Dendritic cell treated with granulocyte-macrophage colony-stimulating factor and Interleukin-4, amounts not matched to agents 40 ng/mL and 50 ng/mL, for 4 days (primary cell): ENCODE measurements at regions not wholly inside any gene's neighbourhood (a gene's known extent, or its start where the extent isn't known, plus 50 kb on each side); places are given as distances from the start of the nearest gene placed in this dataset.

Experiments used
- H3K27ac Mint-ChIP-seq: one replicate; pipeline ENCODE4 v1.8.0; 2022; ENCODE audit warnings: mild to moderate bottlenecking, mixed read lengths
- H3K27me3 Mint-ChIP-seq: one replicate; pipeline ENCODE4 v1.8.0; 2022; ENCODE audit warnings: mild to moderate bottlenecking, mixed read lengths
- H3K36me3 Mint-ChIP-seq: one replicate; pipeline ENCODE4 v1.8.0; 2022; ENCODE audit warnings: low read depth, mixed read lengths
- H3K4me1 Mint-ChIP-seq: one replicate; pipeline ENCODE4 v1.8.0; 2022; ENCODE audit warnings: low read depth, mixed read lengths
- H3K4me3 Mint-ChIP-seq: one replicate; pipeline ENCODE4 v1.8.0; 2022; ENCODE audit warnings: mild to moderate bottlenecking, moderate library complexity, mixed read lengths
- H3K9me3 Mint-ChIP-seq: one replicate; pipeline ENCODE4 v1.8.0; 2022; ENCODE audit warnings: mixed read lengths
- intact Hi-C: fragments of 100-400 bp; cut with micrococcal nuclease; formaldehyde crosslinking; loops from one replicate; pipeline ENCODE4 v1.15.0; 2022

DNA sequence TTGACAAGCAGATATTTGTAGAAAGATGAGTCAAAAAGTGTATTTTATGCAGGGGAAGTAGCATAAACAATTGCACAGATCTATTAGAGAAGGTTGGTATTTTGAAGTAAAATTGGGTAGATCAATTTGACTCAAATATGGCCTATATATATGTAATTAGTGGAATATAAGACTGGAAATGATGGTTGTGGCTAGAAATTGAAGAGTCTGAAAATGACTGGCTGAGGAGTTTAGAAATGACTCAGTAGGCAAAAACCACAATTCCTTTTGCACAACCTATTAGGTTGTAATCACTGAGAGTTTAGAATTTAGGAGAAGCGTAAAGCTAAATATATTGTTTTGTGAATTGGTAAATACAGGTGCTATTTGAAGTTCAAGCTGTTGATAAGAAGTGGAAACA lies 622.6 kb upstream of the PCDH20 start:
- H3K4me3 Mint-ChIP-seq = no peak overlapping the region
- no peaks in the 10 kb centered on the region for H3K4me1 Mint-ChIP-seq
- no peaks in the 10 kb centered on the region for H3K36me3 Mint-ChIP-seq
- peaks cover 9% of the 10 kb centered on the region for H3K9me3 Mint-ChIP-seq
- H3K27ac Mint-ChIP-seq = no peak overlapping the region
- intact Hi-C loops = no loop called here
- H3K27me3 Mint-ChIP-seq = no peaks in the 10 kb centered on the region

DNA sequence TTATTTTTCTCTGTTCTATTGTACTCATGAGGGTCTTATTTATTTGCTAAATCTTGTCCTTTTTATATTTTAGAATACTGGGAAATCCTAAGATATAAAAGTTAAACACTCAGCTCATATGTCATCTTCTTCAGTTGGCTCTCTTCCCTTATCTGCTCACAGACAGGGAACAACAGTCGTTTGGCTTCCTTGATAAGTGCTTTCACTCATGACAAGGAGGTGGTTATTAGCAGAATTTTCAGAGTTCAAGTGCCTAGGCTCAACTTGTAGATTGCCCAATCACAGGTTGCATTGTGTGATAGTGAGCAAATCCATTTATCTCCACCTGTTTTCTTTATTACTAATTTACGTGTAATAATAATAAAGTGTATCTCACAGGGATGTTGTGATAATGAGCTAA lies 620.3 kb upstream of the PCDH20 start:
- H3K4me3 Mint-ChIP-seq = no peak overlapping the region
- intact Hi-C loops = no loop called here
- H3K4me1 Mint-ChIP-seq = no peaks in the 10 kb centered on the region
- H3K9me3 Mint-ChIP-seq = peaks cover 9% of the 10 kb centered on the region
- no peak overlapping the region for H3K27ac Mint-ChIP-seq
- H3K36me3 Mint-ChIP-seq = no peaks in the 10 kb centered on the region
- no peaks in the 10 kb centered on the region for H3K27me3 Mint-ChIP-seq

DNA sequence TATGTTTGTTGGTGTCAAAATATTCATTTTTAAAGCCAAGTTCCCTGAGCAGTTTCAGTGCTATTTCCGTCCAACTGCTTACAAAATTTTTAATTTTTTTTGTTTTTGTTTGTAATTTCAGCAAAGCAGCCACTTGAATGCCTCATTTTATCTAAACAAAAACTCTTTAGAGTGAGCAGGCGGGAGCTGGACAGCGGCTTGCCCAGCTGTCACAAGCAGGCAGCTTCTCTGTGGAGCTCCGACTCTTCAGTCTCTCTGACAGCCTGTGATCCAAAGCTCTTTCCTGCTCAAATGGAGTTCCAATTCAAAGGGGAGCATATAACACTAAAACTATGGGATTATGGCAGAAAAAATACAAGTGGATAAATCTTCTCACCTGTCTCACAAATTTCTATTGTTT lies 618.3 kb upstream of the PCDH20 start:
- Mint-ChIP-seq H3K9me3 (peaks cover 3% of the 10 kb centered on the region), H3K36me3 (no peaks in the 10 kb centered on the region), H3K4me3 (no peak overlapping the region), H3K27me3 (no peaks in the 10 kb centered on the region), H3K4me1 (no peaks in the 10 kb centered on the region), H3K27ac (no peak overlapping the region)
- intact Hi-C loops = no loop called here

DNA sequence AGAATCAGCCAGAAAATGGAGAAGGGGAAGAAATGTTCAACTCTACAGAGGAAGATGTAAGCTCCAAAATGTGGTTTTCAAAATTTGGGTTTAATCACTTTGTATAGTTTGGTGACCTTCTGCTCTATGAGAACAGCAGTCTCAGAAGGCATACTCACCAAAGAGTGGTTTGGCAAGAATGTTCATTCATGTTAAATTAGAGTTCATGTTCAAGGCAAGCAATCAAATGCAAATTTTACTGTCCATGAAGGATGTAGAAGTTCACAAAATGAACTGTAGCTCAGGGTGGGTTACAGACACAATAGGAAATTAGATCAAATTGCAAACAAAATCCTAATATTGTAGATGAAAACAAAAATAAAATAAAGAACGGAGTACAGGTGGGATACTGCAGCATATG lies 606.7 kb upstream of the PCDH20 start:
- Mint-ChIP-seq H3K36me3 (no peaks in the 10 kb centered on the region), H3K27me3 (no peaks in the 10 kb centered on the region), H3K27ac (no peak overlapping the region), H3K4me3 (no peak overlapping the region), H3K4me1 (no peaks in the 10 kb centered on the region), H3K9me3 (no peaks in the 10 kb centered on the region)
- intact Hi-C loops = no loop called here

DNA sequence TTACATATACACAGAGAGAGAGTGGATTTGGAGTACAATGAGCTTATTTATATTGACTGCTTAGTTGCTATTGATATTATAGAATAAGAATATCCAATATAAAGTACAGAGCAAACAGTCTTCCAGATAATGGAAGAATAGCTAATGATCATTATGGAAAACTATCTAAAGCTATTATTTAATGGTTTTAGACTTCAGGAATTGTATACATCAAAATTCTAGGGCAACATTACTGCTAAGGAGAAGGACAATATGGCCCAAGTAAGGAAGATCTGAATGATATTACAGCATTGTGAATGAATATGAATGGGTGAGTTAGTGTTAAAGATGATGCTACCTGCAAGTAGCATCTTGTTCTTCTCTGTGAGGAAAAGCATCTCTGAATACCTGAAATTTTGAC lies 604.2 kb upstream of the PCDH20 start:
- no peak overlapping the region for H3K4me3 Mint-ChIP-seq
- no peaks in the 10 kb centered on the region for H3K9me3 Mint-ChIP-seq
- no peaks in the 10 kb centered on the region for H3K27me3 Mint-ChIP-seq
- H3K27ac Mint-ChIP-seq = no peak overlapping the region
- intact Hi-C loops = no loop called here
- no peaks in the 10 kb centered on the region for H3K36me3 Mint-ChIP-seq
- no peaks in the 10 kb centered on the region for H3K4me1 Mint-ChIP-seq

DNA sequence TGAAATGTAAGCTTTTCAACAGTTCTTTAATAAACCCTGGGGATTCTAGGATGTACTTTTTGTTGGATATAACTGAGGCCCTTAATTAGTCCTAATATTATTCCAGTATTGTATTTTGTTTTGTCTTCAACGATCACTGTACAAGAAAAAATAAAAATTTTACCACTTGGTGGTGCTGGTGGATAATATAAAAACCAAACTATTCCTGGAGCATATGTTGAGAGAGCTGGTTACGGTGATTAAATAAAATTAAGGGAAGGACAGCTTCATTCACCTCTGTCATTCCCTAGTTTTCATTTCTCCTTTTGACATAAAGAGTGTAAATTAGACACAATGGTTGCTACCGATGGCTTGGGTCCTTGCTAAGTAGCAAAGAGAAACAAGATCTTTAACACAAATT lies 598.6 kb upstream of the PCDH20 start:
- intact Hi-C loops = no loop called here
- Mint-ChIP-seq H3K4me1 (no peaks in the 10 kb centered on the region), H3K9me3 (no peaks in the 10 kb centered on the region), H3K36me3 (no peaks in the 10 kb centered on the region), H3K4me3 (no peak overlapping the region), H3K27me3 (no peaks in the 10 kb centered on the region), H3K27ac (no peak overlapping the region)

DNA sequence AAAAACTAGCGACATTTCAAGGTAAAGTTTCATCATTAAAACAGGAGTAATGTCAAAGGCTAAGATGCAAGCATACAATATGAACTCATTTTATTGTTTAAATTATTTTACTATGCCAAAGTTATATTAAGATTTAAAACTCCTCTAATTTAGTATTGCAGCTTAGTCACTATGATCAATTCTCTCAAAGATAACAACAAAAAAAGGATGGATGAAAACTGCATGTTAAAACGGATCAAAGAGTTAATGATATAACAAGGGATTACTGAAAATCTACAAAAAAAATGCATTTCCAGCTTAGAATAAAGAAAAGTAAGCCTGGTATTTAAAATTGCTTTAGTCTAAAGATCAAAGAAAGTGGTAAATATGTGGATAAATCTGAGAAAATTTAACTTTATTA lies 587.8 kb upstream of the PCDH20 start:
- H3K36me3 Mint-ChIP-seq = no peaks in the 10 kb centered on the region
- no peaks in the 10 kb centered on the region for H3K27me3 Mint-ChIP-seq
- H3K4me1 Mint-ChIP-seq = no peaks in the 10 kb centered on the region
- no peak overlapping the region for H3K4me3 Mint-ChIP-seq
- intact Hi-C loops = no loop called here
- no peak overlapping the region for H3K27ac Mint-ChIP-seq
- H3K9me3 Mint-ChIP-seq = peaks cover 9% of the 10 kb centered on the region

DNA sequence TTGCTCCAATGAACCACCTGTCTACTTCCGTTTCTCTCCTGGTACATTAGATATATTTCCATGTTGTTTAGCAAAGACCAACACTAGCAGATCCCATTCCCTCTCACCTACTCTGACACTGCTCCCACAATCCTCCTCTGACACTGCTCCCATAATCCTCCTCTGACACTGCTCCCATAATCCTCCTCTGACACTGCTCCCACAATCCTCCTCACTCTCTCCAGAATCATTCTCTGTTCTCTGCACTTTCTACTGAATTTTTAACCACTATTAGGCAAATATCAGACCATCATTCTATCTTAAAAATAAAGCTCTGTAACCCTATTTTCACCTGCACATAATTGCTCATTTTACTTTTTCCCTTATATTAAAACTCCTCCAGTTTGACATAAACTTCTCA lies 578.5 kb upstream of the PCDH20 start:
- no peak overlapping the region for H3K27ac Mint-ChIP-seq
- H3K27me3 Mint-ChIP-seq = no peaks in the 10 kb centered on the region
- peaks cover 9% of the 10 kb centered on the region for H3K9me3 Mint-ChIP-seq
- no peaks in the 10 kb centered on the region for H3K4me1 Mint-ChIP-seq
- H3K36me3 Mint-ChIP-seq = no peaks in the 10 kb centered on the region
- intact Hi-C loops = no loop called here
- H3K4me3 Mint-ChIP-seq = no peak overlapping the region

DNA sequence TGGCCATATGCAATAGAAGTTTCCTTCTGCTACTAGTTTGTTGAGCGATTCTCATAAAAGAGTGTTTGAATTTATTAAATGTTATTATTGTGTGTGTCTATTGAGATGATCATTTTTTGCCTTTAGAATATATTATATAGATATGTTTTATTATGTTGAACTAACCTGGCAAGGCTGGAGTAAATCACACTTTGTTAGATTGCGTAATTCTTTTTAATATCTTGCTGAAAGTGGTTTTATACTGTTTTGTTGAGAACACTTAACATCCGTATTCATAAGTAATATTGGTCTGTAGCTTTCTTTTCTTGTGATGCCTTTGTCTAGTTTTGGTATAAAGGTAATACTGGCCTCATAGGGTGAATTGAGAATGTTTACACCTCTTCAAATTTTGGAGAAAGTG lies 574.3 kb upstream of the PCDH20 start:
- H3K4me3 Mint-ChIP-seq = no peak overlapping the region
- no peaks in the 10 kb centered on the region for H3K9me3 Mint-ChIP-seq
- intact Hi-C loops = no loop called here
- no peaks in the 10 kb centered on the region for H3K27me3 Mint-ChIP-seq
- H3K27ac Mint-ChIP-seq = no peak overlapping the region
- no peaks in the 10 kb centered on the region for H3K36me3 Mint-ChIP-seq
- no peaks in the 10 kb centered on the region for H3K4me1 Mint-ChIP-seq

DNA sequence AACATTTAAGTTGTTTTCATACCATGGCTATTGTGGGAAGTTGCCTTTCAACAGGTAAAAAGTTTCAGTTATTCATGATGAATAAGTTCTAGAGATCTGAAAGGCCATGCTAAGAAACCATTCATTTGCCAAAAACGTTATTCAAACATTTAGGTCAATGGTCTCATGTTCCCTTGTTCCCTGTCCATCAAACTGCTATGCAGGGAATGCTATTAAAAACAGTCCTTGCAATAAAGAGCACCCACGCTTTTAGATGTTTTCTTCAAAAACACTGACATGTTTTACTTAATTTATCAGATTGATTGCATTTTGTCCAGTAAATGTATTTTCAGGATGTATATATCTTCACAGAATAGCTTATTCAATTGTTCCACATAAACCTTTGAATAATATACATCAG lies 573.2 kb upstream of the PCDH20 start:
- no peak overlapping the region for H3K4me3 Mint-ChIP-seq
- no peaks in the 10 kb centered on the region for H3K36me3 Mint-ChIP-seq
- no peaks in the 10 kb centered on the region for H3K4me1 Mint-ChIP-seq
- H3K27me3 Mint-ChIP-seq = no peaks in the 10 kb centered on the region
- intact Hi-C loops = no loop called here
- no peaks in the 10 kb centered on the region for H3K9me3 Mint-ChIP-seq
- H3K27ac Mint-ChIP-seq = no peak overlapping the region

DNA sequence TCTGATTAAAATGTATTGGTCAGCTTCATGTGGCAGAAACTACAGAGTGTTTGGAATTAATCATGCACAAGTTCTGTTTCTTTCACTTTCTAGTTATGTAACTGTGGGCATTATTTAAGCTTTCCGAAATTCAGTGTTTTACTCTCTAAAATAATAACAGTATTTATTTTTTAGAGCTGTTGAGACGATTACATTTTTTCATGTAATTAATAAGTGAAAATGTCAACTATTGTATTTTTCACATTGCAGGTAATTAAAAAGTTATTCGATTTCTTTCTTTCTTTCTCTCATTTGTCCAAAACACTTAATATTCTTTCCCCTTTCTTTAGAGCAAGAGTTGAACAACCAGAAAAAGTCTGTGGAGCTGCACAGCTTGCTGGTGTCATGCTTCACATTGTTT lies 559.4 kb upstream of the PCDH20 start:
- Mint-ChIP-seq H3K27ac (no peak overlapping the region), H3K36me3 (no peaks in the 10 kb centered on the region), H3K4me3 (no peak overlapping the region), H3K27me3 (no peaks in the 10 kb centered on the region), H3K4me1 (no peaks in the 10 kb centered on the region), H3K9me3 (peaks cover 9% of the 10 kb centered on the region)
- intact Hi-C loops = no loop called here

DNA sequence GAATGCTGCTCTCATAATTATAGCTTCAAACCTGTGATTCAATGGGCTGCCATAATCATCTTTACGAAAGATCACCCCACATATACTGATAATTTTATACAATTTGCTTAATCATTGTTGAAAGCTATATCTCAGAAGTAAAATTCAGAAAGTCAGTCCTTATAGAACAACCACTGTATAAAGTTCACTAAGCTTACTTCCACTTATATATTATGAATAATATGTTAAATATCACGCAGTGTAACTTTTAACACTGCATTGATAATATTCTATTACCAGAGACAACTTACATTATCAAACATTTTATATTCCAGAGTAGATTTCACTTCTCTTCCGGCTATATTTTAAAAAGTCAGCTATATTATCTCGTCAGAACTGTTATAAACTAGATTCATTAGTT lies 550.1 kb upstream of the PCDH20 start:
- no peaks in the 10 kb centered on the region for H3K9me3 Mint-ChIP-seq
- no peaks in the 10 kb centered on the region for H3K4me1 Mint-ChIP-seq
- intact Hi-C loops = no loop called here
- H3K27ac Mint-ChIP-seq = no peak overlapping the region
- H3K36me3 Mint-ChIP-seq = no peaks in the 10 kb centered on the region
- no peaks in the 10 kb centered on the region for H3K27me3 Mint-ChIP-seq
- no peak overlapping the region for H3K4me3 Mint-ChIP-seq

DNA sequence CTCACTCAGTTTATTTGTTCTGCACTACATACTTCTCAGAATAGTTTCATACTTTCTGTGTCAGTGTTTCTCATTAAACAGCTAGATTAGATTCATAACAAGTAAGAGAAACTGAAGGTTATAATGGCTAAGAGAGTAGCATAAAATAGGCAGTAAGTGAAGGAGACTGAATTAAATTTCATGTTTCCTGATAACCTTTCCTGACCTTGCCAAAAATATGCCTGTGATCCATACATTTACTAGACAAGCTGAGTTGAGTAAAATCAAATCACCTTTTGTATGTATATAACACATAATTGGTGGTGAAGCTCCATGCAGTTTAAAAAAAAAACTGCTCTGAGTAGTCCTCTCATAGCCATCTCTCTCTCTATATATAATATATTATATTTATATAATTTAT lies 545.3 kb upstream of the PCDH20 start:
- intact Hi-C loops = no loop called here
- Mint-ChIP-seq H3K36me3 (no peaks in the 10 kb centered on the region), H3K4me3 (no peak overlapping the region), H3K27ac (no peak overlapping the region), H3K4me1 (no peaks in the 10 kb centered on the region), H3K9me3 (no peaks in the 10 kb centered on the region), H3K27me3 (no peaks in the 10 kb centered on the region)

DNA sequence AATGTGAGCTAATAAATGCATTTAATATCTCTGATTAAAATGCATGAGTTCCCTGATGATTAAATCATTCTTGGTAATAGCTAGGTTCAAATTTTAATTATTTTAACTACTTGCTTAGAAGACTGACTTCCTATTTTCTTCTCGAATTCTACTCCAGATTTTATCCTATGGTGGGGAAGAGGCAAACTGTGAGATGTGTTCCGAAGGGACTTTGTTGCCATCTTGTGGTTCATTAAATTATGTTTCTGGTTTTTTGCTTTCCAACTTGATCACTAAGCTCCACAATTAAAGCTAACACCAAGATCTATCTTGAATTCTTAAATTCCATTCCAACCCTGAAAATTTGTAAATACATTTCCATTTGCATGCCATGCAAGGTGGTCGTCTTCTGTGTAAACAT lies 538.4 kb upstream of the PCDH20 start:
- no peaks in the 10 kb centered on the region for H3K9me3 Mint-ChIP-seq
- no peak overlapping the region for H3K27ac Mint-ChIP-seq
- no peaks in the 10 kb centered on the region for H3K4me1 Mint-ChIP-seq
- intact Hi-C loops = no loop called here
- no peaks in the 10 kb centered on the region for H3K27me3 Mint-ChIP-seq
- no peak overlapping the region for H3K4me3 Mint-ChIP-seq
- no peaks in the 10 kb centered on the region for H3K36me3 Mint-ChIP-seq

DNA sequence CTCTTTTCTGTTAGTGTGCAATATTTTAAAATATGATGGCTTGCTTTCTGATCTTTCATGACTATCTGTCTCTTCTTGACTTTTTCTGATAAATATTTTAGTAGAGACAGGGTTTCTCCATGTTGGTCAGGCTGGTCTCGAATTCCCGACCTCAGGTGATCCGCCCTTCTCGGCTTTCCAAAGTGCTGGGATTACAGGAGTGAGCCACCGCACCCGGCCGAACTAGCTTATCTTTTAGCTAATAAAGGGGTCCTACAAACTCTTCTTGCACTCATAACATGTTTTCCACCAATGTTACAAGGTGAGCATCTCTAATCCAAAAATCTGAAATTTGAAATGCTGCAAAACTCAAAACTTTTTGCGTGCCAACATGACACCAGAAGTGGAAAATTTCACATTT lies 535.2 kb upstream of the PCDH20 start:
- Mint-ChIP-seq H3K4me1 (no peaks in the 10 kb centered on the region), H3K9me3 (no peaks in the 10 kb centered on the region), H3K36me3 (no peaks in the 10 kb centered on the region), H3K4me3 (no peak overlapping the region), H3K27ac (no peak overlapping the region), H3K27me3 (no peaks in the 10 kb centered on the region)
- intact Hi-C loops = no loop called here
